ENCODE measurements at regions not wholly inside any gene's neighbourhood (a gene's known extent, or its start where the extent isn't known, plus 50 kb on each side); places are given as distances from the start of the nearest gene placed in this dataset.

GRCh38 chr13:43990021-43990420 is 110.3 kb downstream of the LACC1 start:
- H3K27ac ChIP-seq = no peak overlapping the region
- no peak overlapping the region for H3K4me3 ChIP-seq
- no peaks in the 10 kb centered on the region for H3K9me3 ChIP-seq
- no peak for TF ChIP-seq POLR2A (IDR thresholded peaks at IDR 0.05)
- no peak for TF ChIP-seq CTCF (IDR thresholded peaks at IDR 0.05)
- no peaks in the 10 kb centered on the region for H3K36me3 ChIP-seq
- no peaks in the 10 kb centered on the region for H3K27me3 ChIP-seq
- H3K4me1 ChIP-seq = peaks cover 0 to 12% (median 0%) of the 10 kb centered on the region in 4 donors
- DNase-seq = no peak

DNA sequence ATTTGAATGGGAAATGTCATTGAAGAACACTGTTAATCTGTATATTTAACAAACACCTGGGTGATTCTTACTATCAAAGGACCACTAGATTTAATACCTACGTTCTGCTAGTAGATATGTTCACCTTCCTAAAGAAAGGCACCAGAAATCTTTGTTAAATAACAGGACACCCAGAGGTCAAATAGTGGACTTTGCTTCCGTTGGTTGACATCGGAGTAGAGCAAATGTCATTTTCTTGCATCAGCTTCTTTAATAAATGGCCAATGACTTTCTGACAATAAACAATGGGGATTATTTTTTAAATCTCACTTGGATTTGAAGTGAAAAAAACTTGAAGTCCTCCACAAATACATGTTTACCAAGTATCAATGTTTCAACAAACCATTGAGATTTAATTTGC is 111.1 kb downstream of the LACC1 start:
- H3K27me3 ChIP-seq = no peaks in the 10 kb centered on the region
- H3K27ac ChIP-seq = no peak overlapping the region
- H3K9me3 ChIP-seq = no peaks in the 10 kb centered on the region
- no peaks in the 10 kb centered on the region for H3K36me3 ChIP-seq
- TF ChIP-seq POLR2A (IDR thresholded peaks at IDR 0.05) (no peak), CTCF (IDR thresholded peaks at IDR 0.05) (no peak)
- DNase-seq = no peak
- H3K4me3 ChIP-seq = no peak overlapping the region
- peaks cover 0 to 7% (median 0%) of the 10 kb centered on the region in 4 donors for H3K4me1 ChIP-seq

- Histone ChIP-seq H3K4me3 (no peak overlapping the region), H3K27me3 (no peaks in the 10 kb centered on the region), H3K27ac (no peak overlapping the region), H3K4me1 (no peaks in the 10 kb centered on the region), H3K9me3 (no peaks in the 10 kb centered on the region), H3K36me3 (no peaks in the 10 kb centered on the region)
- DNase-seq = no peak
- TF ChIP-seq POLR2A (IDR thresholded peaks at IDR 0.05) (no peak), CTCF (IDR thresholded peaks at IDR 0.05) (no peak)
Measured at GRCh38 chr13:43991773-43992201, 112.1 kb downstream of the LACC1 start.

DNA sequence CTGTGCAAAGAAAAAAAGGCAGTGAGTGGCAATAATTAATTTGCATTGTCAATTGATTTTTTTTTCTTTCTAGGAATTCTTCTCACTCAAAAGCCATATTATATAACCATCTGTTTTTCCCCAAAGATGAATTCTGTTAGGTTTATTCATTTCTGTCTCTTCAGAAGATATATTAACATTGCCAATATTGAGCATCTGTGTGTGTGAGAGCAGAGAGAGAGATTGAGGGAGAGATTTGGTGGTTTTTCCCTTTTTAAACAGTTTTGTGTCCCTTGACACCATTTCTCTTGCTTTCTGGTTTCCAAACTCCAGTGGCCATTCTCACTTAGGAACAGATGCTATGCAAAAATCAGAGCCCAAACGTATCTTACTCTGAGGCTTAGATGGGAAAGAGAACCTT is 112.5 kb downstream of the LACC1 start:
- no peak overlapping the region for H3K4me3 ChIP-seq
- H3K27me3 ChIP-seq = no peaks in the 10 kb centered on the region
- no peak for DNase-seq

DNA sequence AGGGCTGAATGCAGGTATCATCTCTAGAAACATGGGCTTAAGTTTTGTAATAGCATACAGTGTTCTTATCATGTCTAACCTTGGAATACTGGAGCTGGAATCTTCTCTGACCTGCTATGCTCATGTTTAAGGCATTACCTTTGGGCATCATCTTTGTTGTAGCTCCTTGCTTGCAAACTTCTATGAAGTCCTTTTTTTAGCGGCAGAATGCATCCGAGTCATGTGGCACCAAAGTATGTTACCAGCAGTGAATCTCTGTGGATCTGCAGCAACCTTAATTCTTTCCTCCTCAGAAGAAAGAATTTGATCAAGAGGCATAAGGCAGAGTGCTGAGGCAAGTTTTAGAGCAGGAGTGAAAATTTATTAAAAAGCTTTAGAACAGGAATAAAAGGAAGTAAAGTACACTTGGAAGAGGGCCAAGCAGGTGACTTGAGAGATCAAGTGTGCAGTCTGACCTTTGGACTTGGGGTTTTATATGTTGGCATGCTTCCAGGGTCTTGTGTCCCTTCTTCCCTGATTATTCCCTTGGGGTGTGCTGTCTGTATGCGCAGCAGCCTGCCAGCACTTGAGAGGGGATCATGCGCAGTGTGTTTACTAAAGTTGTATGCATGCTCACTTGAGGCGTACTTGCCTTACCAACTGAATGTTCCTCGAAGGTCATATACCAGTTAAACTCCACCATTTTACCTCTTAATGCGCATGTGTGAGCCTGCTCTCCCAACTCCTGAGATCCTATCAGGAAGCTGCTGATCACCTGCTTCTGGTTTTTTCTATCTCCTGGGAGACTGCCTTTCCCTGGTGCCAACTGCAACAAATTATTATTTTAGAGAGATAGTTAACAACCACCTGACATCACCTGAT is 115.5 kb downstream of the LACC1 start:
- H3K27ac ChIP-seq = peak overlapping the region in 2 of 4 donors; percentile 23 to 46
- no peaks in the 10 kb centered on the region for H3K4me1 ChIP-seq
- no peaks in the 10 kb centered on the region for H3K27me3 ChIP-seq
- TF ChIP-seq CTCF (IDR thresholded peaks at IDR 0.05) (no peak), POLR2A (IDR thresholded peaks at IDR 0.05) (no peak)
- no peaks in the 10 kb centered on the region for H3K36me3 ChIP-seq
- peak in 2 of 3 donors; percentile 59 to 76 for DNase-seq
- H3K4me3 ChIP-seq = no peak overlapping the region
- H3K9me3 ChIP-seq = no peaks in the 10 kb centered on the region

More for the DNA sequence above, 112.5 kb downstream of the LACC1 start:
- Histone ChIP-seq H3K9me3 (no peaks in the 10 kb centered on the region), H3K27ac (no peak overlapping the region), H3K4me1 (no peaks in the 10 kb centered on the region), H3K36me3 (no peaks in the 10 kb centered on the region)
- TF ChIP-seq CTCF (IDR thresholded peaks at IDR 0.05) = no peak
- TF ChIP-seq POLR2A (IDR thresholded peaks at IDR 0.05) = no peak
